ENCODE measurements at regions not wholly inside any gene's neighbourhood (a gene's known extent, or its start where the extent isn't known, plus 50 kb on each side); places are given as distances from the start of the nearest gene placed in this dataset.

GRCh38 chr10:118412132-118412760 is 70.1 kb upstream of the FAM204A start:
- DNase-seq (ENCODE audit: low spot score) = no peak

GRCh38 chr10:118409295-118409694 is 67.2 kb upstream of the FAM204A start:
- no peak for DNase-seq (ENCODE audit: low spot score)

GRCh38 chr10:118408181-118408580 is 66.1 kb upstream of the FAM204A start:
- no peak for DNase-seq (ENCODE audit: low spot score)

GRCh38 chr10:118407777-118408176 is 65.7 kb upstream of the FAM204A start:
- DNase-seq (ENCODE audit: low spot score) = no peak

GRCh38 chr10:118407026-118407425 is 64.9 kb upstream of the FAM204A start:
- no peak for DNase-seq (ENCODE audit: low spot score)

- DNase-seq (ENCODE audit: low spot score) = no peak
Observed at GRCh38 chr10:118405928-118406327, 63.8 kb upstream of the FAM204A start.

GRCh38 chr10:118403967-118404366 is 61.8 kb upstream of the FAM204A start:
- no peak for DNase-seq (ENCODE audit: low spot score)

GRCh38 chr10:118401708-118402193 is 59.6 kb upstream of the FAM204A start:
- DNase-seq (ENCODE audit: low spot score) = no peak

GRCh38 chr10:118397391-118397790 is 55.3 kb upstream of the FAM204A start:
- no peak for DNase-seq (ENCODE audit: low spot score)

GRCh38 chr10:118395947-118396346 is 53.8 kb upstream of the FAM204A start:
- no peak for DNase-seq (ENCODE audit: low spot score)

GRCh38 chr10:118394301-118395200 is 52.4 kb upstream of the FAM204A start:
- DNase-seq (ENCODE audit: low spot score) = no peak

GRCh38 chr10:118392761-118393160 is 50.6 kb upstream of the FAM204A start:
- DNase-seq (ENCODE audit: low spot score) = no peak
